Erythroblast (primary cell): ENCODE measurements at regions not wholly inside any gene's neighbourhood (a gene's known extent, or its start where the extent isn't known, plus 50 kb on each side); places are given as distances from the start of the nearest gene placed in this dataset.

Experiments
- GATA1 ChIP-seq: IDR thresholded peaks from 2 replicates; pipeline ENCODE4 v1.6.1; 2011; ENCODE audit warnings: low read depth, mild to moderate bottlenecking, control low read depth, low read length, moderate library complexity
- POLR2A ChIP-seq: IDR thresholded peaks from 2 replicates; pipeline ENCODE4 v1.6.1; 2011; ENCODE audit warnings: mild to moderate bottlenecking, low read length

GRCh38 chr15:29382862-29383261, 113.2 kb upstream of the NSMCE3 start:
- no peak for TF ChIP-seq POLR2A
- TF ChIP-seq GATA1, result no peak
